Forelimb muscle (tissue), 1 donor: ENCODE measurements at regions not wholly inside any gene's neighbourhood (a gene's known extent, or its start where the extent isn't known, plus 50 kb on each side); places are given as distances from the start of the nearest gene placed in this dataset.

ENCODE experiments used
- DNase-seq: peaks from one replicate; pipeline ENCODE4 v3.0.0-alpha.2; 2013; ENCODE audit warnings: low read depth

GRCh38 chr2:146238254-146238966 is 1606.4 kb upstream of the ACVR2A start:
- DNase-seq = no peak

GRCh38 chr2:146235158-146235557 is 1609.7 kb upstream of the ACVR2A start:
- DNase-seq = no peak

- no peak for DNase-seq
These were observed 1615.2 kb upstream of the ACVR2A start for GRCh38 chr2:146229508-146230155.

- DNase-seq = no peak
These were observed 1616.3 kb upstream of the ACVR2A start for GRCh38 chr2:146228466-146229058.

- DNase-seq = no peak
These were observed 1616.8 kb upstream of the ACVR2A start for GRCh38 chr2:146228020-146228393.

- DNase-seq = no peak
These were observed 1617.4 kb upstream of the ACVR2A start for GRCh38 chr2:146227152-146228019.

- DNase-seq = no peak
These were observed 1618.8 kb upstream of the ACVR2A start for GRCh38 chr2:146226077-146226476.

- no peak for DNase-seq
These were observed 1623.0 kb upstream of the ACVR2A start for GRCh38 chr2:146221826-146222225.

GRCh38 chr2:146220957-146221356 is 1623.9 kb upstream of the ACVR2A start:
- no peak for DNase-seq

GRCh38 chr2:146214394-146214929 is 1630.4 kb upstream of the ACVR2A start:
- no peak for DNase-seq

GRCh38 chr2:146213674-146214073 is 1631.2 kb upstream of the ACVR2A start:
- no peak for DNase-seq

GRCh38 chr2:146212602-146213001 is 1632.2 kb upstream of the ACVR2A start:
- no peak for DNase-seq

- no peak for DNase-seq
These were observed 1635.0 kb upstream of the ACVR2A start for GRCh38 chr2:146209842-146210275.

GRCh38 chr2:146207901-146208300 is 1636.9 kb upstream of the ACVR2A start:
- no peak for DNase-seq

- no peak for DNase-seq
These were observed 1637.4 kb upstream of the ACVR2A start for GRCh38 chr2:146207417-146207816.

- no peak for DNase-seq
These were observed 1641.7 kb upstream of the ACVR2A start for GRCh38 chr2:146203064-146203624.

GRCh38 chr2:146193619-146194018 is 1651.2 kb upstream of the ACVR2A start:
- DNase-seq = no peak

GRCh38 chr2:146189541-146189940 is 1655.3 kb upstream of the ACVR2A start:
- no peak for DNase-seq

GRCh38 chr2:146173934-146174333 is 1654.0 kb upstream of the ZEB2 start:
- no peak for DNase-seq

GRCh38 chr2:146161256-146161882 is 1641.5 kb upstream of the ZEB2 start:
- no peak for DNase-seq

GRCh38 chr2:146158072-146158674 is 1638.3 kb upstream of the ZEB2 start:
- no peak for DNase-seq
